ENCODE measurements at regions not wholly inside any gene's neighbourhood (a gene's known extent, or its start where the extent isn't known, plus 50 kb on each side); places are given as distances from the start of the nearest gene placed in this dataset.

DNA sequence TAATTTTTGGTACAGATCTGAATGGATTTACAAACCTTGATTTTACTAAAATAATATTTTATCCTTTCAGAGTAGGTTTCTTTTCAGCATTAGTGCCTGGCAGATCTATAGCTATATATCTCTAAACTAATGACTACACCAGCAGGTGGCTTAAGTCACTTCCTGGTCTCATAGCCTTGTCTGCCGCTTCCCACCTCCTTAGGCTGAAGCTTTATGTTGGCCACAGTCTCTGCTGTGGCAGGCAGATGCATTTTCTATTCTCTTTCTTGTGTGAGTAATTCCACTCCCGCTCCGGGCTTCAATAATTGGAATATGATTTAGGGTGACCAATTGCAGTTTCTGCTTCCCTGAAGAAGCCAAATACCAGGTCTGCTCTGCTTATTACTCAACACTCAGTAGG lies 226.8 kb upstream of the HS3ST5 start:
- Mint-ChIP-seq H3K27me3 (ENCODE audit: insufficient read depth, unreplicated experiment) (no peaks in the 10 kb centered on the region), H3K9me3 (ENCODE audit: unreplicated experiment) (peaks cover 3% of the 10 kb centered on the region), H3K4me3 (ENCODE audit: unreplicated experiment) (no peak overlapping the region), H3K27ac (ENCODE audit: low read depth, unreplicated experiment) (no peak overlapping the region), H3K4me1 (ENCODE audit: insufficient read depth, unreplicated experiment) (no peaks in the 10 kb centered on the region), H3K36me3 (ENCODE audit: insufficient read depth, unreplicated experiment) (no peaks in the 10 kb centered on the region)
- intact Hi-C loops (cut with micrococcal nuclease): no loop called here
- CTCF ChIA-PET: interaction anchor here (0.6 kb wide), 1 partner anchor 12 kb away, joined by 3 read pairs; no protein-coding TSS in a partner anchor
- BruUV-seq (replicated peaks): no TSS peak
- POLR2A ChIA-PET: no interaction called here
- DNase-seq (ENCODE audit: unreplicated experiment): no peak
- TF ChIP-seq, protein P1, sequence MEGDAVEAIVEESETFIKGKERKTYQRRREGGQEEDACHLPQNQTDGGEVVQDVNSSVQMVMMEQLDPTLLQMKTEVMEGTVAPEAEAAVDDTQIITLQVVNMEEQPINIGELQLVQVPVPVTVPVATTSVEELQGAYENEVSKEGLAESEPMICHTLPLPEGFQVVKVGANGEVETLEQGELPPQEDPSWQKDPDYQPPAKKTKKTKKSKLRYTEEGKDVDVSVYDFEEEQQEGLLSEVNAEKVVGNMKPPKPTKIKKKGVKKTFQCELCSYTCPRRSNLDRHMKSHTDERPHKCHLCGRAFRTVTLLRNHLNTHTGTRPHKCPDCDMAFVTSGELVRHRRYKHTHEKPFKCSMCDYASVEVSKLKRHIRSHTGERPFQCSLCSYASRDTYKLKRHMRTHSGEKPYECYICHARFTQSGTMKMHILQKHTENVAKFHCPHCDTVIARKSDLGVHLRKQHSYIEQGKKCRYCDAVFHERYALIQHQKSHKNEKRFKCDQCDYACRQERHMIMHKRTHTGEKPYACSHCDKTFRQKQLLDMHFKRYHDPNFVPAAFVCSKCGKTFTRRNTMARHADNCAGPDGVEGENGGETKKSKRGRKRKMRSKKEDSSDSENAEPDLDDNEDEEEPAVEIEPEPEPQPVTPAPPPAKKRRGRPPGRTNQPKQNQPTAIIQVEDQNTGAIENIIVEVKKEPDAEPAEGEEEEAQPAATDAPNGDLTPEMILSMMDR (IDR thresholded peaks at IDR 0.05; ENCODE audit: unreplicated experiment): no peak

DNA sequence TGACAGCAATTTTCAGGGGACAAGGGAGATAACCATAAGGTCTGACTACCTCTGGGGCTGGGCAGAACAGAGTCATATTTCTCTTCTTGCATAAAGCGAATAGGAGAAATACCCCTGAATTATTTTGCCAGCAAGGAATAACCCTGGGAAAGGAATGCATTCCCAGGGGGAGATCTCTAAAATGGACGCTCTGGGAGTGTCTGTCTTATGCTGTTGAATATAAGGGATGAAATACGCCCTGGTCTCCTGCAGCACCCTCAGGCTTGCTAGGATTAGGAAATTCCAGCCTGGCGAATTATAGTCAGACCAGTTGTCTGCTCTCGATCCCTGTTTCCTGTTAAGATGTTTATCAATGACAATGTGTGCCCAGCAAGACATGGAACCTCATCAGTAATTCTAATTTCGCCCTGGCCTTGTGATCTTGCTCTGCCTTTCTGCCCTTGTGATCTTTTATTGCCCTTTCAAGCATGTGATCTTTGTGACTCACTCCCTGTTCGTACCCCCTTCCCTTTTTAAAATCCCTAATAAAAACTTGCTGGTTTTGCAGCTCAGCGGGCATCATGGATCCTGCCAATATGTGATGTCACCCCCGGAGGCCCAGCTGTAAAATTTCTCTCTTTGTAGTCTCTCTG lies 221.6 kb upstream of the HS3ST5 start:
- Mint-ChIP-seq H3K9me3 (ENCODE audit: unreplicated experiment) (peaks cover 15% of the 10 kb centered on the region), H3K4me1 (ENCODE audit: insufficient read depth, unreplicated experiment) (no peaks in the 10 kb centered on the region), H3K4me3 (ENCODE audit: unreplicated experiment) (no peak overlapping the region), H3K27ac (ENCODE audit: low read depth, unreplicated experiment) (no peak overlapping the region), H3K27me3 (ENCODE audit: insufficient read depth, unreplicated experiment) (no peaks in the 10 kb centered on the region), H3K36me3 (ENCODE audit: insufficient read depth, unreplicated experiment) (no peaks in the 10 kb centered on the region)
- POLR2A ChIA-PET: no interaction called here
- TF ChIP-seq, protein P1 (IDR thresholded peaks at IDR 0.05; ENCODE audit: unreplicated experiment): no peak
- CTCF ChIA-PET: interaction anchor here (0.6 kb wide), 1 partner anchor 888 kb away, joined by 6 read pairs; no protein-coding TSS in a partner anchor
- no TSS peak for BruUV-seq (replicated peaks)
- DNase-seq (ENCODE audit: unreplicated experiment): no peak
- intact Hi-C loops (cut with micrococcal nuclease): no loop called here

DNA sequence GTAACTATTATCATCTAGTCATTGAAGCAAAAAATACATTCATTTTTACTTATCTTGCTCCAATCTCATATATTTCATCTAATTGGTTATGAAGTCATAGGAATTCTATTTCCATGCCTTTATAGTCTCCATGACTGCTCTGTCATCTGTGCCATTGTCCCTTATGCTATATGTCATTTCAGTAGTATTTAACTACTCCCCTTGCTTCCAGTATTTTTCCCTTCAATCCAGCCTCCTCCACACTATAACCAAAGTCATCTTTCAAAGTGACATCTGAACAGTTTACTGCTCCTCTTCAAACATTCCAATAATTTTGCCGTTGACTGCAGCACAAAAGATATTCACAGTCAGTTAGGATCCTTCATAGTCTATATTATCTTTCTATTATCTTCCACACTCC lies 216.6 kb upstream of the HS3ST5 start:
- Mint-ChIP-seq H3K9me3 (ENCODE audit: unreplicated experiment) (peaks cover 9% of the 10 kb centered on the region), H3K27me3 (ENCODE audit: insufficient read depth, unreplicated experiment) (no peaks in the 10 kb centered on the region), H3K27ac (ENCODE audit: low read depth, unreplicated experiment) (no peak overlapping the region), H3K36me3 (ENCODE audit: insufficient read depth, unreplicated experiment) (no peaks in the 10 kb centered on the region), H3K4me1 (ENCODE audit: insufficient read depth, unreplicated experiment) (no peaks in the 10 kb centered on the region), H3K4me3 (ENCODE audit: unreplicated experiment) (no peak overlapping the region)
- no TSS peak for BruUV-seq (replicated peaks)
- CTCF ChIA-PET: no interaction called here
- no peak for DNase-seq (ENCODE audit: unreplicated experiment)
- TF ChIP-seq, protein P1 (IDR thresholded peaks at IDR 0.05; ENCODE audit: unreplicated experiment): no peak
- POLR2A ChIA-PET: no interaction called here
- intact Hi-C loops (cut with micrococcal nuclease): no loop called here

DNA sequence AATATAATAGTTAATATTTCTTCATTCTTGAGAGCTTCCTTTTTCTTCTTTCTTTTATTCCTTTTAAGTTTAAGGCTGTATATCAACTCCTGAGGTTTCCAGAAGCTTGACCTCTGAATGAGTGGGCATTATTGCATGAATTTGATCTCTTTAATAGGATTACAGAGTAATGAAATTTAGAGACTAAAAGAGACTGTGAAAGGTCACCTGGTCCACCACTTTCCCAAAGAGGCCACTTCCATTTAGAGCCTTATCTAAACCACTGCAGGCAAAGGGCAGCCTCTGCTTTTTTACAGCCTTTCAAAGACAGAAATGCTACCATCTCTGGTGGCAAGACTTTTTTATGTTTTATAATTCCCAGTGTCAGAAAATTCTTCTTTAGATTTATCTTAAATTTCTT lies 215.3 kb upstream of the HS3ST5 start:
- no peak for DNase-seq (ENCODE audit: unreplicated experiment)
- no TSS peak for BruUV-seq (replicated peaks)
- H3K27ac Mint-ChIP-seq (ENCODE audit: low read depth, unreplicated experiment): no peak overlapping the region
- intact Hi-C loops (cut with micrococcal nuclease): no loop called here
- CTCF ChIA-PET: no interaction called here
- TF ChIP-seq, protein P1 (IDR thresholded peaks at IDR 0.05; ENCODE audit: unreplicated experiment): no peak
- POLR2A ChIA-PET: no interaction called here
- no peaks in the 10 kb centered on the region for H3K9me3 Mint-ChIP-seq (ENCODE audit: unreplicated experiment)
- H3K36me3 Mint-ChIP-seq (ENCODE audit: insufficient read depth, unreplicated experiment): no peaks in the 10 kb centered on the region
- H3K27me3 Mint-ChIP-seq (ENCODE audit: insufficient read depth, unreplicated experiment): no peaks in the 10 kb centered on the region
- no peaks in the 10 kb centered on the region for H3K4me1 Mint-ChIP-seq (ENCODE audit: insufficient read depth, unreplicated experiment)
- no peak overlapping the region for H3K4me3 Mint-ChIP-seq (ENCODE audit: unreplicated experiment)

Measured in MCF 10A (cell line).